Right lobe of liver (tissue), 6 donors: ENCODE measurements at regions not wholly inside any gene's neighbourhood (a gene's known extent, or its start where the extent isn't known, plus 50 kb on each side); places are given as distances from the start of the nearest gene placed in this dataset.

ENCODE experiments used
- ATAC-seq, 4 donors: fragments of 200-7000 bp; cut with Tn5 transposase; one replicate each; pipeline ENCODE4 v1.9.1; 2020; ENCODE audit warnings: mild to moderate bottlenecking in 4 of 4, moderate library complexity in 4 of 4
- DNase-seq, 3 donors: peaks; one replicate each; pipeline ENCODE4 v3.0.0-alpha.2; 2020
- H3K27ac ChIP-seq, 3 donors: fragments of 200-600 bp; one replicate each; pipeline ENCODE4 v1.8.0; 2022
- H3K27me3 ChIP-seq, 2 donors: fragments of 200-600 bp; one replicate each; pipeline ENCODE4 v1.8.0; 2022
- H3K36me3 ChIP-seq, 4 donors: fragments of 200-600 bp; sonication (generic) in 1 of 4; one replicate each; pipeline versions ENCODE4 v1.5.1 to v1.8.0; 2017 to 2022; ENCODE audit warnings: control low read depth in 1 of 4
- H3K4me1 ChIP-seq, 4 donors: fragments of 200-600 bp; sonication (generic) in 1 of 4; one replicate each; pipeline versions ENCODE4 v1.5.1 to v1.8.0; 2017 to 2022; ENCODE audit warnings: control low read depth in 1 of 4
- H3K4me3 ChIP-seq, 3 donors: fragments of 200-600 bp; one replicate each; pipeline ENCODE4 v1.8.0; 2022
- H3K9me3 ChIP-seq, 4 donors: fragments of 200-600 bp; sonication (generic) in 1 of 4; one replicate each; pipeline versions ENCODE4 v1.5.1 to v1.8.0; 2017 to 2022; ENCODE audit warnings: control low read depth in 1 of 4
- CTCF ChIP-seq, 4 donors: fragments of 200-600 bp in 3 of 4; fragments of 450-650 bp in 1 of 4; IDR thresholded peaks; one replicate each; pipeline versions ENCODE4 v1.5.1 to v1.8.0; 2016 to 2022; ENCODE audit warnings: antibody characterized with exemption in 4 of 4, mild to moderate bottlenecking in 2 of 4
- POLR2A ChIP-seq: fragments of 450-650 bp; IDR thresholded peaks from one replicate; pipeline ENCODE4 v1.6.1; 2017; ENCODE audit warnings: antibody characterized with exemption, mild to moderate bottlenecking
- WGBS: methylation state at CpG from one replicate; pipeline ENCODE4 v1.1.6; 2018; ENCODE audit warnings: low coverage, low lambda C conversion rate; ENCODE audit not compliant: insufficient coverage; ENCODE audit errors: missing lambda C conversion rate; 5-methylcytosine and 5-hydroxymethylcytosine counted together
- intact Hi-C, 2 donors: fragments of 100-400 bp; cut with DNase I; formaldehyde crosslinking; loops; one replicate each; pipeline versions ENCODE4 v1.11.2 to v1.14.1; 2022
- donor health status: DM: no; HTN: yes; CAD: no.
- donor health status: DM: no; HTN: no; CAD: no.
- donor health status: DM: no; HTN: no; CAD: no.
- donor health status: DM: no; HTN: yes; CAD: no.
- donor health status: DM: no; HTN: yes; CAD: no.

DNA sequence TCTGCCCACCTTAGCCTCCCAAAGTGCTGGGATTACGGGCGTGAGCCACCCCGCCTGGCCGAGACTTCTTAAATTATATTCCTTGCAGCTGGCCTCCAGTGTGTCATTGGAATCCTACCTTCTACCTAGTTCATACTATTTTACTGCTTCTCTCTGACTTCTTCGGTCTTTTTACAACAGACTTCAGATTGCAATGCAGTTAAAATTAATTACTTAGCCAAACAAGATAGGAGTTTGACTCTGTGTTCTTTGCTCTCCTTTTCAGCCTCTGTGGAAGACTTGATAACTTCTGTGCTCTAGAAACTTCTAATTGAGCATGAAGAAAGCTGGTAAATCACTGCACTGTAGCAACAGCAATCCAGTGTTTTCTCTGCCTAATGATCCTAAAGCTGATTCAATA lies 199.5 kb downstream of the GASK1B start:
- no peak for TF ChIP-seq POLR2A
- TF ChIP-seq CTCF (IDR thresholded peaks at IDR 0.05) = no peak
- intact Hi-C loops = loop anchor here in 1 of 2 donors (10.0 kb wide), 1 partner anchor 748 kb away; the partner anchor contains the start of gene GRIA2
- H3K27me3 ChIP-seq = no peaks in the 10 kb centered on the region
- no peaks in the 10 kb centered on the region for H3K4me1 ChIP-seq
- H3K27ac ChIP-seq = no peak overlapping the region
- ATAC-seq (no peak), DNase-seq (no peak)
- 90% methylated on average over 5 of the region's 5 CpGs for WGBS
- H3K9me3 ChIP-seq = no peaks in the 10 kb centered on the region
- no peak overlapping the region for H3K4me3 ChIP-seq
- H3K36me3 ChIP-seq = no peaks in the 10 kb centered on the region

DNA sequence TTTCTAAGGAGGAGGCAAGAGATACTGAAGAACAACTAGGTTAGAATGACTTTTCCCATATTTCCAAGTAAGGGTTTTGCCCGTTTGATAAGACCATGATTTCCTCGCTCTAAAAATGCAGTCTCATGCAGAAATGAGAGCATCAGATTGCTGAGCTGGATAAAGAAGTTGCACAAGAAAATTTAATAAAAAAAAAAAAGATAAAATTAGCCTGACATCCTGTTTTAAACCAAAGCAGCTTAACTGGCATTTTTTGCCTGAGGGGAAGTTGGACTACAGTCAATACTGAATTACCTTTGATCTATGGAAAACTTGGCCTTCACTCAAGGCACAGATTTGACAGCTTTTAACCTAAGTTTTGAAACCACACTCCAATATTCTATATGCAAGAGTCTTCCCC lies 208.4 kb downstream of the GASK1B start:
- H3K36me3 ChIP-seq = no peaks in the 10 kb centered on the region
- no peak for DNase-seq
- no peaks in the 10 kb centered on the region for H3K27me3 ChIP-seq
- intact Hi-C loops = no loop called here
- WGBS = 34% methylated on average over 2 of the region's 2 CpGs
- no peak overlapping the region for H3K4me3 ChIP-seq
- ATAC-seq = peak in 3 of 4 donors; percentile 35 to 48 (median 46)
- TF ChIP-seq CTCF (IDR thresholded peaks at IDR 0.05) (no peak), POLR2A (no peak)
- H3K9me3 ChIP-seq = no peaks in the 10 kb centered on the region
- no peak overlapping the region for H3K27ac ChIP-seq
- no peaks in the 10 kb centered on the region for H3K4me1 ChIP-seq

DNA sequence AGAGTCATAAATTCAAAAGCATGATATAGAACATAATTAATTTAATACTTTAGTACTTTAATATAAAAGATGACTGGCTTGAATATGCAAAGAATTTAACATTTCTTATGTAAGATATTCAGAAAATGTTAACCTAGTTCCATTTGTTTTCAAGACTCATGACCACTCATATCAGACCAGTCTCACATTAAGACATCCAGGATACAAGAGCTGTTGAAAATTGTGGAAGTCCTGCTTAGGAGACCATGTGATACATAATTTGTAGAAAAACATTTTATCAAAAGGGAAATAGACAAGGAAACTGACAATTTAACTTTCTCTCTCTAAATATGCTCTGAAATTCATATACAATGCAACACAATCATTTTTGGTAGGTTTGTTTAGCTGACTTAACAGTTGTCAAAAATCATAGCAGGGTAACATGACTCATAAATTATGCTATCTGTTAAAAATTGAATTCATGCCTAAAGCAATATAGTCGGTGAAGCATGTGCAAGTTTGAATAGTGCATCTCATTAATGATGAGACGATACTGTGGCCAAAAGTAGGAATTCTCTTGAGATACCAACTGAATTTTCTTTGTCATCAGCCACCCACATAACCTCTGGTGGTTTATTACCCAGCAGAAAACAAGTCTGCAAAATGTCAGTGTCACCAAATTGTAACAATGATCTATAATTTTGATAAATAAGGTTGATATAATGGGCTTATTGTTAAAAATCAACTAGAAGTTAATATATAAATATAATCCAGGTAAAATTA lies 211.4 kb downstream of the GASK1B start:
- 38% methylated on average over 2 of the region's 2 CpGs for WGBS
- TF ChIP-seq POLR2A (no peak), CTCF (IDR thresholded peaks at IDR 0.05) (no peak)
- Histone ChIP-seq H3K27ac (no peak overlapping the region), H3K27me3 (no peaks in the 10 kb centered on the region), H3K4me3 (no peak overlapping the region), H3K9me3 (no peaks in the 10 kb centered on the region), H3K4me1 (no peaks in the 10 kb centered on the region), H3K36me3 (no peaks in the 10 kb centered on the region)
- DNase-seq = no peak
- ATAC-seq = peak in 2 of 4 donors; percentile 34 to 51
- intact Hi-C loops = no loop called here

- DNase-seq (no peak), ATAC-seq (no peak)
- intact Hi-C loops = no loop called here
- Histone ChIP-seq H3K36me3 (no peaks in the 10 kb centered on the region), H3K27me3 (no peaks in the 10 kb centered on the region), H3K9me3 (no peaks in the 10 kb centered on the region), H3K4me1 (no peaks in the 10 kb centered on the region), H3K4me3 (no peak overlapping the region), H3K27ac (no peak overlapping the region)
- TF ChIP-seq POLR2A (no peak), CTCF (IDR thresholded peaks at IDR 0.05) (no peak)
- WGBS = 50% methylated on average over 1 of the region's 1 CpG
Observed at GRCh38 chr4:157957905-157958304, 214.9 kb downstream of the GASK1B start.
